Neural progenitor cell (in vitro differentiated cells): ENCODE measurements at regions not wholly inside any gene's neighbourhood (a gene's known extent, or its start where the extent isn't known, plus 50 kb on each side); places are given as distances from the start of the nearest gene placed in this dataset.

Experiments
- DNase-seq: peaks from one replicate; pipeline ENCODE4 v3.0.0-alpha.2; 2016; ENCODE audit warnings: low spot score
- H2AFZ ChIP-seq: fragments of 200-600 bp; sonication (generic); replicated peaks from 2 replicates; pipeline ENCODE4 v1.6.1; 2016; ENCODE audit warnings: antibody characterized with exemption
- H3F3A ChIP-seq: fragments of 200-600 bp; sonication (generic); 2 replicates; pipeline ENCODE4 v1.6.1; 2016; ENCODE audit warnings: antibody characterized with exemption, low read depth
- H3K27ac ChIP-seq: fragments of 200-600 bp; sonication (generic); 2 replicates; pipeline ENCODE4 v1.5.1; 2016; ENCODE audit warnings: mild to moderate bottlenecking
- H3K27me3 ChIP-seq: fragments of 200-600 bp; sonication (generic); 2 replicates; pipeline ENCODE4 v1.6.1; 2016; ENCODE audit warnings: mild to moderate bottlenecking, moderate library complexity
- H3K36me3 ChIP-seq: fragments of 200-600 bp; sonication (generic); 2 replicates; pipeline ENCODE4 v1.5.1; 2016
- H3K4me1 ChIP-seq: fragments of 200-600 bp; sonication (generic); 2 replicates; pipeline ENCODE4 v1.6.1; 2016; ENCODE audit warnings: mixed run types
- H3K4me2 ChIP-seq: fragments of 200-600 bp; sonication (generic); 2 replicates; pipeline ENCODE4 v1.6.1; 2016
- H3K4me3 ChIP-seq: fragments of 200-600 bp; sonication (generic); 2 replicates; pipeline ENCODE4 v1.5.1; 2016
- H3K79me2 ChIP-seq: fragments of 200-600 bp; sonication (generic); 2 replicates; pipeline ENCODE4 v1.6.1; 2016; ENCODE audit warnings: low read depth
- H3K9ac ChIP-seq: fragments of 200-600 bp; sonication (generic); 2 replicates; pipeline ENCODE4 v1.6.1; 2016
- H3K9me3 ChIP-seq: fragments of 200-600 bp; sonication (generic); 2 replicates; pipeline ENCODE4 v1.5.1; 2016; ENCODE audit warnings: low read depth
- H4K20me1 ChIP-seq: fragments of 200-600 bp; sonication (generic); 2 replicates; pipeline ENCODE4 v1.6.1; 2016; ENCODE audit warnings: low read depth
- H3K27ac Mint-ChIP-seq: 3 replicates; pipeline ENCODE4 v1.8.0; 2021; ENCODE audit warnings: mixed read lengths
- H3K27me3 Mint-ChIP-seq: 2 replicates; pipeline ENCODE4 v1.8.0; 2022; ENCODE audit warnings: low read depth, mild to moderate bottlenecking, inconsistent platforms, moderate library complexity, mixed read lengths; ENCODE audit not compliant: insufficient read depth
- H3K36me3 Mint-ChIP-seq: 3 replicates; pipeline ENCODE4 v1.8.0; 2021; ENCODE audit warnings: mixed read lengths
- H3K4me1 Mint-ChIP-seq: 3 replicates; pipeline ENCODE4 v1.8.0; 2021; ENCODE audit warnings: mixed read lengths
- H3K4me3 Mint-ChIP-seq: 3 replicates; pipeline ENCODE4 v1.8.0; 2021; ENCODE audit warnings: mild to moderate bottlenecking, moderate library complexity, mixed read lengths
- H3K9me3 Mint-ChIP-seq: 3 replicates; pipeline ENCODE4 v1.8.0; 2020; ENCODE audit warnings: mixed read lengths
- EZH2 ChIP-seq: fragments of 200-600 bp; sonication (generic); IDR thresholded peaks from 2 replicates; pipeline ENCODE4 v1.6.1; 2017; ENCODE audit warnings: antibody characterized with exemption, mild to moderate bottlenecking, moderate library complexity
- EZH2phosphoT487 ChIP-seq: fragments of 200-600 bp; sonication (generic); IDR thresholded peaks from 2 replicates; pipeline ENCODE4 v1.6.1; 2017; ENCODE audit warnings: antibody characterized with exemption
- TF ChIP-seq, protein P1 (sequence below): fragments of 200-600 bp; sonication (generic); IDR thresholded peaks from 2 replicates; pipeline ENCODE4 v1.5.1; 2017; ENCODE audit warnings: antibody characterized with exemption, mild to moderate bottlenecking

GRCh38 chr4:26106776-26107175 is 192.8 kb downstream of the SMIM20 start:
- H2AFZ ChIP-seq: no peak overlapping the region
- no peak for DNase-seq
- Mint-ChIP-seq H3K27ac (no peak overlapping the region), H3K27me3 (peaks cover 4% of the 10 kb centered on the region), H3K4me3 (no peak overlapping the region), H3K9me3 (peaks cover under 1% of the 10 kb centered on the region), H3K36me3 (no peaks in the 10 kb centered on the region), H3K4me1 (no peaks in the 10 kb centered on the region)
- no peak overlapping the region for H3K4me3 ChIP-seq
- H3K36me3 ChIP-seq: no peaks in the 10 kb centered on the region
- H3F3A ChIP-seq: no peaks in the 10 kb centered on the region
- H3K4me1 ChIP-seq: no peaks in the 10 kb centered on the region
- H3K79me2 ChIP-seq: no peaks in the 10 kb centered on the region
- H3K27ac ChIP-seq: no peak overlapping the region
- TF ChIP-seq EZH2 (no peak), EZH2phosphoT487 (no peak)
- TF ChIP-seq, protein P1, sequence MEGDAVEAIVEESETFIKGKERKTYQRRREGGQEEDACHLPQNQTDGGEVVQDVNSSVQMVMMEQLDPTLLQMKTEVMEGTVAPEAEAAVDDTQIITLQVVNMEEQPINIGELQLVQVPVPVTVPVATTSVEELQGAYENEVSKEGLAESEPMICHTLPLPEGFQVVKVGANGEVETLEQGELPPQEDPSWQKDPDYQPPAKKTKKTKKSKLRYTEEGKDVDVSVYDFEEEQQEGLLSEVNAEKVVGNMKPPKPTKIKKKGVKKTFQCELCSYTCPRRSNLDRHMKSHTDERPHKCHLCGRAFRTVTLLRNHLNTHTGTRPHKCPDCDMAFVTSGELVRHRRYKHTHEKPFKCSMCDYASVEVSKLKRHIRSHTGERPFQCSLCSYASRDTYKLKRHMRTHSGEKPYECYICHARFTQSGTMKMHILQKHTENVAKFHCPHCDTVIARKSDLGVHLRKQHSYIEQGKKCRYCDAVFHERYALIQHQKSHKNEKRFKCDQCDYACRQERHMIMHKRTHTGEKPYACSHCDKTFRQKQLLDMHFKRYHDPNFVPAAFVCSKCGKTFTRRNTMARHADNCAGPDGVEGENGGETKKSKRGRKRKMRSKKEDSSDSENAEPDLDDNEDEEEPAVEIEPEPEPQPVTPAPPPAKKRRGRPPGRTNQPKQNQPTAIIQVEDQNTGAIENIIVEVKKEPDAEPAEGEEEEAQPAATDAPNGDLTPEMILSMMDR: no peak
- H3K27me3 ChIP-seq: no peaks in the 10 kb centered on the region
- H3K4me2 ChIP-seq: no peak overlapping the region
- no peak overlapping the region for H3K9ac ChIP-seq
- no peaks in the 10 kb centered on the region for H4K20me1 ChIP-seq
- no peaks in the 10 kb centered on the region for H3K9me3 ChIP-seq

DNA sequence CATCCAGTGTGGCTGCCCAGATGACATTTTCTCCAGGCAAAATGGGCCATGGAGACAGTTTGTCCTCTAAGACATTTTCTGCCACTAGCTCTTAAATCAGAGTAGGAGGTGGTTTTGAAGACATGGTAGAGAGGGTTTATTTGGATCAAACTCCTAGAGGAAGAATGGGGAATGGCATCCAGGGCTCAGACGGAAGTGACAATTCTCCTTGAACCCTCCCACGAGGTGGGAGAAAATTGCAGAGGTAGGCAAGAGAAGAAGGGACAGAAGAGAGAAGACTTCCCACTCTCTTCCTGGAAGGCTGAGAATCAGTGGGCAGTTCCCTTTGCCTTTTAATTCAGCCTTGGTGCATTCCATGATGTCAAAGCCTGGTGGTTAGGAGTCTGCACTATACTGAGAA is 194.0 kb downstream of the SMIM20 start:
- no peaks in the 10 kb centered on the region for H3K27me3 ChIP-seq
- no peak for DNase-seq
- Mint-ChIP-seq H3K27ac (no peak overlapping the region), H3K27me3 (peaks cover 4% of the 10 kb centered on the region), H3K4me1 (no peaks in the 10 kb centered on the region), H3K36me3 (no peaks in the 10 kb centered on the region), H3K4me3 (no peak overlapping the region), H3K9me3 (peaks cover 5% of the 10 kb centered on the region)
- no peak for TF ChIP-seq EZH2phosphoT487
- TF ChIP-seq EZH2: no peak
- TF ChIP-seq, protein P1: no peak
- H4K20me1 ChIP-seq: no peaks in the 10 kb centered on the region
- H3K36me3 ChIP-seq: no peaks in the 10 kb centered on the region
- H3K9ac ChIP-seq: no peak overlapping the region
- no peaks in the 10 kb centered on the region for H3K9me3 ChIP-seq
- no peak overlapping the region for H3K4me3 ChIP-seq
- no peaks in the 10 kb centered on the region for H3K79me2 ChIP-seq
- no peaks in the 10 kb centered on the region for H3F3A ChIP-seq
- H3K4me2 ChIP-seq: no peak overlapping the region
- no peak overlapping the region for H3K27ac ChIP-seq
- H2AFZ ChIP-seq: no peak overlapping the region
- no peaks in the 10 kb centered on the region for H3K4me1 ChIP-seq

GRCh38 chr4:26110493-26110892 is 196.5 kb downstream of the SMIM20 start:
- TF ChIP-seq EZH2: no peak
- no peak for TF ChIP-seq EZH2phosphoT487
- no peaks in the 10 kb centered on the region for H3K36me3 Mint-ChIP-seq
- Histone ChIP-seq H3K27me3 (no peaks in the 10 kb centered on the region), H2AFZ (no peak overlapping the region), H3K4me3 (no peak overlapping the region), H3K79me2 (no peaks in the 10 kb centered on the region), H3K9ac (no peak overlapping the region), H3K4me2 (no peak overlapping the region), H3K27ac (no peak overlapping the region), H3K36me3 (no peaks in the 10 kb centered on the region), H3K4me1 (no peaks in the 10 kb centered on the region), H4K20me1 (no peaks in the 10 kb centered on the region), H3F3A (no peaks in the 10 kb centered on the region), H3K9me3 (no peaks in the 10 kb centered on the region)
- peaks cover 4% of the 10 kb centered on the region for H3K27me3 Mint-ChIP-seq
- H3K4me1 Mint-ChIP-seq: no peaks in the 10 kb centered on the region
- DNase-seq: no peak
- H3K27ac Mint-ChIP-seq: no peak overlapping the region
- no peak overlapping the region for H3K4me3 Mint-ChIP-seq
- H3K9me3 Mint-ChIP-seq: peaks cover 16% of the 10 kb centered on the region

GRCh38 chr4:26113339-26113940 is 199.4 kb downstream of the SMIM20 start:
- Histone ChIP-seq H3K9me3 (no peaks in the 10 kb centered on the region), H3K36me3 (no peaks in the 10 kb centered on the region), H3K79me2 (no peaks in the 10 kb centered on the region), H3K27me3 (no peaks in the 10 kb centered on the region), H3K27ac (no peak overlapping the region), H2AFZ (no peak overlapping the region), H3K4me2 (no peak overlapping the region), H3K4me1 (no peaks in the 10 kb centered on the region), H4K20me1 (no peaks in the 10 kb centered on the region), H3F3A (no peaks in the 10 kb centered on the region), H3K4me3 (no peak overlapping the region), H3K9ac (no peak overlapping the region)
- Mint-ChIP-seq H3K27ac (no peak overlapping the region), H3K9me3 (peaks cover 16% of the 10 kb centered on the region), H3K4me1 (no peaks in the 10 kb centered on the region), H3K27me3 (peaks cover 3% of the 10 kb centered on the region), H3K36me3 (no peaks in the 10 kb centered on the region), H3K4me3 (no peak overlapping the region)
- no peak for DNase-seq
- no peak for TF ChIP-seq EZH2phosphoT487
- TF ChIP-seq, protein P1: no peak
- no peak for TF ChIP-seq EZH2
